22Rv1 (cell line): ENCODE measurements at regions not wholly inside any gene's neighbourhood (a gene's known extent, or its start where the extent isn't known, plus 50 kb on each side); places are given as distances from the start of the nearest gene placed in this dataset.

ENCODE experiments used
- CTCF ChIP-seq: fragments of 450-650 bp; IDR thresholded peaks from 2 replicates; pipeline ENCODE4 v1.5.1; 2017; ENCODE audit warnings: mild to moderate bottlenecking
- ZFX ChIP-seq: fragments of 450-650 bp; IDR thresholded peaks from 2 replicates; pipeline ENCODE4 v1.6.1; 2017; ENCODE audit warnings: antibody characterized with exemption, borderline replicate concordance

- TF ChIP-seq CTCF (no peak), ZFX (no peak)
Measured at GRCh38 chr2:162925595-162925994, 87.0 kb upstream of the KCNH7 start.
